ENCODE measurements at regions not wholly inside any gene's neighbourhood (a gene's known extent, or its start where the extent isn't known, plus 50 kb on each side); places are given as distances from the start of the nearest gene placed in this dataset.

- Histone ChIP-seq H3K4me1 (ENCODE audit: control insufficient read depth, insufficient read depth, low read length) (no peaks in the 10 kb centered on the region), H3K27me3 (ENCODE audit: control insufficient read depth, insufficient read depth, low read length, poor library complexity, severe bottlenecking) (no peaks in the 10 kb centered on the region), H3K27ac (ENCODE audit: low read depth, low read length) (no peak overlapping the region), H3K9me3 (ENCODE audit: control insufficient read depth, low read length) (no peaks in the 10 kb centered on the region), H3K9ac (ENCODE audit: extremely low read depth, low read length, poor library complexity, severe bottlenecking) (no peak overlapping the region), H3K4me3 (ENCODE audit: low read length) (no peak overlapping the region), H3K36me3 (ENCODE audit: control insufficient read depth, insufficient read depth, low read length) (no peaks in the 10 kb centered on the region)
- no peak for TF ChIP-seq CTCF (conservative IDR thresholded peaks at IDR 0.05)
- Mint-ChIP-seq H3K9me3 (no peaks in the 10 kb centered on the region), H3K27ac (no peak overlapping the region), H3K27me3 (ENCODE audit: insufficient read depth) (no peaks in the 10 kb centered on the region), H3K36me3 (ENCODE audit: low read depth) (no peaks in the 10 kb centered on the region), H3K4me3 (no peak overlapping the region), H3K4me1 (peaks cover 3% of the 10 kb centered on the region)
- DNase-seq, result no peak
Observed at GRCh38 chr3:111249421-111249820, 177.8 kb downstream of the NECTIN3 start.

- no peak overlapping the region for H3K9ac ChIP-seq (ENCODE audit: extremely low read depth, low read length, poor library complexity, severe bottlenecking)
- no peaks in the 10 kb centered on the region for H3K27me3 ChIP-seq (ENCODE audit: control insufficient read depth, insufficient read depth, low read length, poor library complexity, severe bottlenecking)
- Mint-ChIP-seq H3K4me1 (peaks cover 3% of the 10 kb centered on the region), H3K9me3 (no peaks in the 10 kb centered on the region), H3K36me3 (ENCODE audit: low read depth) (no peaks in the 10 kb centered on the region), H3K4me3 (no peak overlapping the region), H3K27me3 (ENCODE audit: insufficient read depth) (no peaks in the 10 kb centered on the region), H3K27ac (no peak overlapping the region)
- H3K4me1 ChIP-seq (ENCODE audit: control insufficient read depth, insufficient read depth, low read length), result no peaks in the 10 kb centered on the region
- no peaks in the 10 kb centered on the region for H3K9me3 ChIP-seq (ENCODE audit: control insufficient read depth, low read length)
- WGBS, 2 experiments (ENCODE audit: insufficient coverage in 1 of 2, insufficient read length in 1 of 2), result 64 to 73% methylated on average over 3 of the region's 3 CpGs
- no peak overlapping the region for H3K4me3 ChIP-seq (ENCODE audit: low read length)
- H3K27ac ChIP-seq (ENCODE audit: low read depth, low read length), result no peak overlapping the region
- no peaks in the 10 kb centered on the region for H3K36me3 ChIP-seq (ENCODE audit: control insufficient read depth, insufficient read depth, low read length)
- DNase-seq, result peak; percentile 57
- peak; percentile 46 for TF ChIP-seq CTCF (conservative IDR thresholded peaks at IDR 0.05)
Observed at GRCh38 chr3:111252779-111253178, 181.2 kb downstream of the NECTIN3 start.

- Histone ChIP-seq H3K27ac (ENCODE audit: low read depth, low read length) (no peak overlapping the region), H3K36me3 (ENCODE audit: control insufficient read depth, insufficient read depth, low read length) (no peaks in the 10 kb centered on the region), H3K4me3 (ENCODE audit: low read length) (no peak overlapping the region), H3K9me3 (ENCODE audit: control insufficient read depth, low read length) (no peaks in the 10 kb centered on the region), H3K4me1 (ENCODE audit: control insufficient read depth, insufficient read depth, low read length) (peaks cover 3% of the 10 kb centered on the region), H3K27me3 (ENCODE audit: control insufficient read depth, insufficient read depth, low read length, poor library complexity, severe bottlenecking) (no peaks in the 10 kb centered on the region), H3K9ac (ENCODE audit: extremely low read depth, low read length, poor library complexity, severe bottlenecking) (no peak overlapping the region)
- no peaks in the 10 kb centered on the region for H3K27me3 Mint-ChIP-seq (ENCODE audit: insufficient read depth)
- H3K27ac Mint-ChIP-seq, result no peak overlapping the region
- no peak overlapping the region for H3K4me3 Mint-ChIP-seq
- peaks cover 8% of the 10 kb centered on the region for H3K4me1 Mint-ChIP-seq
- no peak for DNase-seq
- no peaks in the 10 kb centered on the region for H3K36me3 Mint-ChIP-seq (ENCODE audit: low read depth)
- no peaks in the 10 kb centered on the region for H3K9me3 Mint-ChIP-seq
- 89% methylated on average over 2 of the region's 2 CpGs; no CpG with 5 or more reads in 1 of the 2 experiments for WGBS, 2 experiments (ENCODE audit: insufficient coverage in 1 of 2, insufficient read length in 1 of 2)
- no peak for TF ChIP-seq CTCF (conservative IDR thresholded peaks at IDR 0.05)
Observed at GRCh38 chr3:111253733-111254132, 182.1 kb downstream of the NECTIN3 start.
